SH-SY5Y (cell line): ENCODE measurements at regions not wholly inside any gene's neighbourhood (a gene's known extent, or its start where the extent isn't known, plus 50 kb on each side); places are given as distances from the start of the nearest gene placed in this dataset.

Experiments
- GATA2 ChIP-seq: IDR thresholded peaks from 2 replicates; pipeline ENCODE4 v1.6.1; 2011; ENCODE audit warnings: mild to moderate bottlenecking, low read depth, low read length
- GATA3 ChIP-seq: IDR thresholded peaks from 2 replicates; pipeline ENCODE4 v1.6.1; 2011; ENCODE audit warnings: low read depth, mild to moderate bottlenecking, low read length, moderate library complexity

GRCh38 chr2:228878138-228878537 lies 392.9 kb downstream of the PID1 start:
- no peak for TF ChIP-seq GATA2
- no peak for TF ChIP-seq GATA3
